ENCODE measurements at regions not wholly inside any gene's neighbourhood (a gene's known extent, or its start where the extent isn't known, plus 50 kb on each side); places are given as distances from the start of the nearest gene placed in this dataset.

- DNase-seq, result no peak
Measured at GRCh38 chr5:15260356-15261268, 239.4 kb upstream of the FBXL7 start.

- no peak for DNase-seq
Measured at GRCh38 chr5:15256485-15256884, 243.5 kb upstream of the FBXL7 start.

- DNase-seq, result no peak
Measured at GRCh38 chr5:15255576-15255975, 244.4 kb upstream of the FBXL7 start.

- DNase-seq, result no peak
Measured at GRCh38 chr5:15254607-15255006, 245.4 kb upstream of the FBXL7 start.

- DNase-seq, result no peak
Measured at GRCh38 chr5:15252331-15252730, 247.6 kb upstream of the FBXL7 start.

- no peak for DNase-seq
Measured at GRCh38 chr5:15249152-15249551, 250.8 kb upstream of the FBXL7 start.

- DNase-seq, result no peak
Measured at GRCh38 chr5:15248731-15249130, 251.2 kb upstream of the FBXL7 start.

GRCh38 chr5:15245913-15246312 lies 254.1 kb upstream of the FBXL7 start:
- no peak for DNase-seq

- DNase-seq, result no peak
Measured at GRCh38 chr5:15243301-15244020, 256.5 kb upstream of the FBXL7 start.

- DNase-seq, result no peak
Measured at GRCh38 chr5:15241216-15241821, 258.7 kb upstream of the FBXL7 start.

GRCh38 chr5:15238006-15238405 lies 262.0 kb upstream of the FBXL7 start:
- DNase-seq, result no peak

- DNase-seq, result no peak
Measured at GRCh38 chr5:15236911-15237508, 263.0 kb upstream of the FBXL7 start.

- DNase-seq, result no peak
Measured at GRCh38 chr5:15234911-15235310, 265.1 kb upstream of the FBXL7 start.

GRCh38 chr5:15234366-15234765 lies 265.6 kb upstream of the FBXL7 start:
- no peak for DNase-seq

GRCh38 chr5:15233566-15233965 lies 266.4 kb upstream of the FBXL7 start:
- DNase-seq, result no peak

GRCh38 chr5:15222156-15222555 lies 277.8 kb upstream of the FBXL7 start:
- no peak for DNase-seq

GRCh38 chr5:15220642-15221173 lies 279.3 kb upstream of the FBXL7 start:
- no peak for DNase-seq

GRCh38 chr5:15215056-15215455 lies 284.9 kb upstream of the FBXL7 start:
- no peak for DNase-seq

GRCh38 chr5:15214010-15214409 lies 286.0 kb upstream of the FBXL7 start:
- no peak for DNase-seq

- no peak for DNase-seq
Measured at GRCh38 chr5:15209053-15209762, 290.8 kb upstream of the FBXL7 start.

GRCh38 chr5:15206133-15206532 lies 293.8 kb upstream of the FBXL7 start:
- DNase-seq, result no peak

GRCh38 chr5:15203376-15203775 lies 296.6 kb upstream of the FBXL7 start:
- no peak for DNase-seq
